HG03575 (cell line): ENCODE measurements at regions not wholly inside any gene's neighbourhood (a gene's known extent, or its start where the extent isn't known, plus 50 kb on each side); places are given as distances from the start of the nearest gene placed in this dataset.

Source experiments
- ATAC-seq: cut with Tn5 transposase; IDR thresholded peaks from one replicate; pipeline ENCODE4 v1.9.1; 2021; ENCODE audit not compliant: unreplicated experiment, insufficient number of reproducible peaks, low FRiP score; ENCODE audit errors: extremely low read depth

DNA sequence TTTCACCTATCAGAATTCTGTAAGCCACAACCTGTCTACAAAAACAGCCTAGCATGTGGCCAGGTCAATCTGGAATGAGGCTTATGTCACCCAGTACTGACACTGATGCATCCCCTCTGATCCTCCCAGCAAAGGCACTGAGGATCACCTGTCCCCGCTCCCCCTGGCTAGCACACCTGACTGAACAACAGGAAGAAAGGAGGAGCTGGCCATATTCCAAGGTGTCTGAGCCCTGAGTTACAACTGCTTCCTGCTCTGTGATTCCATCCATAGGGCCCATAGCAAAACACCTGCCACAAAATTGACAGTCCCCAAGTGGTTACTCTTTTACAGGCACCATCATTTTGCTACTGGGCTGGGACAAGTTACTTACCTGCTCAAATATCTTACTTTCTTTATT is 555.5 kb upstream of the CFAP20DC start:
- no peak for ATAC-seq

DNA sequence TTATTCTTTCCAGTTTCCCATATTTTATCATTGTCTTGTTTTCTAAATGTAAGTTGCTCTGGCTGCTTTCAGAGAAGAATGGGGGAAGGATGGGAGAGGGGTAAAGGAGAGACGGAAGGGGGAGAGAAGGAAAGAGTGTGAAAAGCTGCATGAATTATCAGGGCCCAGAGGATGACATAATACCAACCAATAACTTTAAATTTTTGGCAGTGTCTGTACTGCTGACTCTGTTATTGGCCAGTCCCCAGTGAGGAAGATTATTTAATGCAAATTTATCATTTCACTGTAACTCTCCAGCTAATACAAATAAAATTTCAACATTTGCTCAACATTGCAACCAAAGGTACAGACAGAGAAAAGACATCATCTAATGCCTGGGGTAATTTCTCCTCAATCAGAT is 551.7 kb upstream of the CFAP20DC start:
- ATAC-seq, result no peak

DNA sequence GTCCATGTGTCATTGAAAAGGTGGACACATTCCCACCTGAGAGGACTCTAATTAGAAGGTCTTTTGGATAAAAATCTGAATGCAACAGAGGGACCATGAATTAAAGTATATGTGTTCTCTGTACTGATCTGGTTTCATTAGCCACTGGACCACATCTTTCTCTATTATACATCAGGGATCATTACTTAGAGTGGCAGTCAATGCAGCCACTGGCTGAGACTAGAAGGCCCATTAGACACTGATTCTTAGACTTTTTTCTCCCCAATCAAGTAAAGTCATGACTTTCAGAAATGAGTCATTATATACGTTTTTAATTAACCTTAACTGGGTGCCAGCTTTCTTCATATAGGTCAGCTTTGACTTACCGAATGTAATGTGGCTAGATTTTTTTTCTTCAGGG is 550.8 kb upstream of the CFAP20DC start:
- ATAC-seq, result no peak

DNA sequence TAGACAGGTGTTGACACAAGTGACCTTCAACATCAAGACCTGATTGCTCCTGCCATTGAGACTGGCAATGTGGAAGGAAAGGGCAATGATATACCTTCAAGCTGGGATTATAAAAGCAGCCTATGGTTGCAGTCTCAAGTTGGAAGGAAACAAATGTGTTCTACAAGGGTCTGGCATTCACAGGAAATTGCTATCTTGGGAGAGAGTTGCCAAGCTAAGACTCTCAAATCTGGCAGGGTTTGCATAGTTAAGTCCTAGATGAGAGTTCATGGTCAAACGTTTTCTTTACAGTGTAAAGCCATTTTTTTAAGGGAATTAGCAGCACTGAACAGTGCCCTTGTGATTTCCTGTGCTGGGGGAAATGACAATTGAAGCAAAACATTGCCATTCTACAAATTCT is 546.9 kb upstream of the CFAP20DC start:
- no peak for ATAC-seq

DNA sequence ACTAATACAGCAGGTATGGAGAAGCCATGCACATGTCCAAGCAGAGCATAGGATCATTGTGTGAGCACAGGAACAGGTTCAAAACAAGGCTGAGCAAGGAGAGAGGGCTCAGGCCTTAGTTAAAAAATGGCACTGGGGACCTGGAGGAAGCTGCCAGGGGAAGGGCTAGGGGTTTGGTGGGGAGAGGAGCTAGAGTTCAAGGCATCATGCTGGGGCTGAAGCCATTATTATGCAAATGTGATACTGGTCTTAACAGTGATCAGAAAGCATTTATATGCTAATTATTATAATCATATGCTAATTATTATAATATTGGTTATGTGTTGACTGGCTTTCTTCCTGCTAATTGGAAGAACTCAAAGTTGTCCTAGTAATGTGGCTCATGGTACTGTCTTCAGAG is 546.0 kb upstream of the CFAP20DC start:
- no peak for ATAC-seq

DNA sequence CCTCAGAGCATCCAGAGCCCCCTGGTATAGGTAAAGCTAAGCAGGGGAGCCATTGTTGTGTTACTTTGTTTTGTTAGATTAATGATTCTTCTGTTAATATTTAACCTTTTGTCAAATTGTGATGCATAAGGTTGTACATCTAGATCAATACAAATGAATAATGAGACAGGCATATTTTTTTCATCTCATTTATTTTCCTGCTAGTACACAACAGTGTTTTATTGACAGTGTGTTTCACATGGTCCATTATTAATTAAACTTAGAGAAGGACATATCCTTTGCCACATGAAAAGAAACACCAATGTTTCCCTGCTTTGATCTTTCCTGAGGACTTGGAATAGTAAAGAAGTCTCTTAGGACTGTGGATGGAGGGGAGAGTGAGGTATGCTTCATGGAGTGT is 543.6 kb upstream of the CFAP20DC start:
- ATAC-seq, result no peak

DNA sequence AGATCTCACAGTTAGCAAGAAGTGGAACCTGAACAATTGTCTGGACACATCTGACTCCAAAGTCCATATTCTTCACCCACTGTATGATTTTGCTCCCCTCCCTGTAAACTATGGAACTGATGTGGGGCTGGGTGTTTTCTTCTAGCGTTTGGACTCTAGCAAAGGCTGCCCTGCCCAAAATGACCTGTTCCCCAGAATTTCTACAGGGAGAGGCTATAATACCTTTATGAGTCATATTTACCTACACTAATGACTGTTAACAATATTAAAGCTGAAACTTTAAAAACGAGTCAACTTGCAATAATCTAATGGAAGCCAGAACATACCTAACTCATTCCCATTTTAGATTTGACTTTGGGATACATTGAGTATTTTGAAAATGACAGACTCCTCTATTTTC is 531.2 kb upstream of the CFAP20DC start:
- ATAC-seq, result no peak

DNA sequence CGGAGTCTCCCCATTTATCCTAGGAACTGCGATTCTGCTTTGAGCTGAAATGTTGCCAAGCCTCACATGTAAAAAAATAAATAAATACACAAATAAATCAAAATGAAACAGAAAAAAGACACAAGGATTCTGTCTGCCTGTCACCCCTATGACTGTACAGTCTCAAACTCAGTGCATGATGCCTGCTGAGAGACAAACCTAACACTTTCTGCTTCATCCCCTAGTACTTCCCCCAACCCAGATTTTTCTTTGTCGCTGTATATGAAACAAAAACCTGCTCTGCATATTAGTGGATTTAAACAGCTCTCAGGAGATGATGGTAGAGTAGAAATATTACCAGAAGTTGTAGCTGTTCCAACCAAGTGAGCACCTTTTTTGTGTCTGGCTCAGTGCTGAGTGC is 530.7 kb upstream of the CFAP20DC start:
- no peak for ATAC-seq

DNA sequence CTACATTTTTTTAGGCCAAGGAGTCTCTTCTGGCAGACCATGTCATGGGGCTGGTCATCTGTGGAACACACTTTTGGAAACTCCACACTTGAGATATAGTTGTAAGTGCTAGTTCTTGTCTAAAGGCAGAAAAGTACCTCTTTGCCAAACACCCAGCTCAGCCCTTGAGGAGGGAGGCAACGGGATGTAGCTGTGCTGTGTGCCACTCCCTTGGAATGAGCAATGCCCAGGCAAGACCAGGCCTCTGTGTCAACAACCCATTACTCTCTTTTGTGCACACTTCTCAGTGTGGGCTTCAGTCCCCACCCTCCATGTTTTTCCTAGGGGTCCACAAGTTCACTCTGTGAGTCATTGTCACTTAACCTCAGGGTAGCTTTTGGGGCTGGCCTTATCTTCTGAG is 528.3 kb upstream of the CFAP20DC start:
- no peak for ATAC-seq

DNA sequence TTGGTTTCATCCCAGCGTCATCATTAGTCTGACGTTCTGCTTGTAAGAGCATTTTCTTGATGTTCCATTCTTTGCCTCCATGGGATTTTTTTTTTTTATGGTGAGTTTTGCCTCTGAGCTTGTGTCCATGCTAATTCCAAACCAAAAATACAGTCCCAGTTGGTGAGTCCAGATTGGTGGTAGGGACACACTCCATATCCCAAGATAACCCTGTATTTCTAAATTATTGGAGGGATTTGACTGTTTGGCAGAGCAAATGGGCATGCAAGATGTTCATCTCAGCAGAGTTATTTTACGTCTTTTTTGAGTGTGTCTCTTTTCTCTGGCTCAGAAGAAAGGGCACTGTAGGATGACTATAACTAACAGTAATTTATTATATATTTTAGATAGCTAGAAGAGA is 526.8 kb upstream of the CFAP20DC start:
- ATAC-seq, result no peak

DNA sequence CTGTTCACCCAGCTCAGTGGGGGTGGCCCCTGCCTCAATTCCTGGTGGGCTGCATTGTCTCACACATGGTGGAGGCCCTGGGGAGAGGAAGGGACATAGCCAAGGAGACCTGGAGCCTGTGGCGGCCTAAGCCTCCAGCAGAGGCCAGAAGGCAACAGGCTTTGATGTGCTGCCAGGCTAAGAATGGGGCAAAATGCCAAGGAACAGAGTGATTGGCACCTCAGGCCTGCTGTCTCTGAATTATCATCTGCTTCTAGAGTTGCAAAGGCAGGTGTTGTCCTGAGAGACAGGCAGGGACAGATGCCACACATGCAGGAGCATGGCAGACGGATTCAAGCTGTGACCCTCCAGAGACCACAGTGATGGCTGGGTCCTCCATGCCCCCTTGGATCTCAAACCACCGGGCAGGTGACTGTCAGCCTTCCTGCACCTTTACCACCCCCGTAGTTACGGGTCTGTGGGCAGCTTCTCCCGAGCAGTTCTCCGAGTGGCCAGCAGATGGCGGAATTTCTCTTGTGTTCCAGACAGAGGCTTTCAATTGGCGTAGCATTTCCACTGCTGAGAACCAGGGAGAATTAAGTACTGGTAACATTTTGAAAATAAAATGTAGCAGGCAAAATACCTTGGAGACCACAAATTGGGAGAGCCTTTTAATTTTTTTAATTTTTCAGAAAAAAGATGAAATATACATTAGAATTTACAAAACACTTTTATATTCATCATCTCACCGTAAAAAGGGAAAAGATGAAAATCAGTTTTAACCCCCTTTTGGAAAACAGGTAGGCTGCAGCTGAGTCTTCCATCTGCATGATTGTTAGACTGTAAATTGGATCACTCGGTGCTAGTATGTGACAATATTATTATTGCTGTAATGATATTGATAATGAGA is 525.5 kb upstream of the CFAP20DC start:
- peak; percentile 71 for ATAC-seq

DNA sequence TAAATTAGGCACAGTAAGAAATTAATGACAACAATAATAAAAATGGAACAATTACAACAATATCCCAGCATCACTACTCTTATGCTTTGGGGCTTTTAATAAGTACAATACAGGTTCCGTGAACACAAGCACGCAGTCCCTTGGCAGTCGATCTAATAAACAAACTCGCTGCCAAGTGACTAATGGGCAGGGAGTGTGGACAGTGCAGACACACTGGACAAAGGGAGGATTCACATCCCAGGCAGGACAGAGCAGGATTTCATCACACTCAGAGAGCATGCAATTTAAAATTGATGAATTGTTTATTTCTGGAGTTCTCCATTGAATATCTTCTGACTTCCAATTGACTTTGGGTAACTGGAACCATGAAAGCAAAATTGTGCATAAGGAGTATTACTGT is 524.1 kb upstream of the CFAP20DC start:
- no peak for ATAC-seq

DNA sequence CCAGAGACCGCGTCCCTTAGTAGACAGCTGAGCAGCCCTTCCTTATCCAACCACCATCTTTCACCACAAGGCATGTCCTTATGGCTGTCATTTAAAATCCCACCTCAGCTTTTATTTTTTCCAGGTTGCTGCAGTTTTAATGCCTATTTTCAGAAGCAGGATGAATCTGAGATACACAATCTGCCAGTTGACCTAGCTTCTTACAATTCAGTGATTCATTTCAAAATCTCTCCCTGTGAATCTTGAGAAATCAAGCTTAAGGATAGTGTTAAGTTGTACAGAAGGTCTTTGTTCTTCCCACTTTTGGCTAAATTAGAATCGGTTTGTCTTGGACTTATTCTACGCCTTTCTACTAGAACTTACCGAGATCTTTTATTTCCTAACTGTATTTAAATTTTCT is 522.3 kb upstream of the CFAP20DC start:
- no peak for ATAC-seq

DNA sequence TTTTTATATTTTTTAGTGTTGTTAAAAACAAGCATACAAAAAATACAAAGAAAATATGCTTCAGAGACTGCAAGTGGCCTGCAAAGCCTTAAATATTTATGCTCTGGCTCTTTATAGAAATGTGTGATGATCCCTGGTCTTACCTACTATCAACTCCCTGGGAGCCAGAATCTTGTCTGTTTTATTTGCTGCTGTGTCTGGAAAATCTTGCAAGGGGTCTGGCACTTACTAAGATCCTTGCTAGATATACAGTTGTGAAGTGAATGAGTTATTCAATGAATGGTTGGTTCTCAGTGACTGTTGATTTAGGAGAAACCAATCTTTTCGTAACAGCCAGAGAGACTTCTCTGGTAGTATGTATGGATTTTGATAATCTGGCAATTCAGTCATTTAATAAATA is 521.0 kb upstream of the CFAP20DC start:
- ATAC-seq, result no peak

DNA sequence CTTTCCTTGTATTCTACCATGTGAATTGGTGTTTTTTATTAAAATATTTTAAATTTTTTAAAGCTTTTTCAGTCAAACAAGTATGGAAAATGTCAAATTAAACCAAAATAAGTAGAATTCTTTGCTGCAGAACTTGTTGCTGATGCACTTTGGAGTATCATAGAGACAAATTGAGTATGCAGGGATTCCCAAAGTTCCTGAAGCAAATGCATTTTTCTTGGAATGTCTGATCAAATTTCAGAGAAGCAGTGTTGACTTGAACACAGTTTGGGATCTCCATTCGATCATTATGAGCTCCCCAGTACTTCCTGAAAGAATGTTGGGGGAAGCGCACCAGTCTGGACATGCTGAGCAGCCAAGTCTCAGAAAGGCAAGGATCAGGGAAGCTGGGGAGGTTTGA is 517.8 kb upstream of the CFAP20DC start:
- ATAC-seq, result no peak

DNA sequence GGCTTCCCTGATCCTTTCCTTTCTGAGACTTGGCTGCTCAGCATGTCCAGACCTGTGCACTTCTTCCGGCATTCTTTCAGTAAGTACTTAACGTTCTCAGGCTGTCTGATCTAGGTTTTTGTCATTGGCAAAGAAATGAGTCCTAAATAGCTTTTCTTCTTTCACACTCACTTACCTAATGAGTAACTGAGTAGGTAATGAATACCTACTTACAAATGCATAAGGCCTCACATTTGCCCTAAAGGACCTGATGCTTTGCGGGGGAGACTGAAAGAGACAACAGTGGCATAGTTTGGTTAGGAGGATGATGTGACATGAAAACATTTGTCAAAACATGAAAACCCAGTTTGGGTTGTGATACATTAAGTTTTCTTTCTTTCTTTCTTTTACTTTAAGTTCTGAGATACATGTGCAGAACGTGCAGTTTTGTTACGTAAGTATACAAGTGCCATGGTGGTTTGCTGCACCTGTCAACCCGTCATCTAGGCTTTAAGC is 516.7 kb upstream of the CFAP20DC start:
- ATAC-seq, result peak; percentile 92

DNA sequence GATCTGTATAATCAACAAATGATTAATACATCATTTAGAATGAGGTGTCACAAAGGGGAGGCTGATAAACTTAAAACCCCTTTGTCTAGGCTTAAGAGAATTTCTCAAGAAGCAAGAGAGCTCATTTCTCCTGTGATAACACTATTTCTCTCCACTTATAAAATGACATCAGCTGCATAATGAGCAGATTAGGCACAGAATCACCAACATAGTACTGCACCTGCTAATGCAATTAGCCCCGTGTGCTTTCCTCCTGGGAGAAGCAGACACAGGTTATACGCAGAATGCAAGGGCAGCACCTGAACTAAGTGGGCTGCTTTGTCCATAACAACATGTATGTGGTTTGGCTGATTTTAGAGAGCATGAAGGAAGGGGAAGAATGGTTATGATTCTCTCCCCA is 515.3 kb upstream of the CFAP20DC start:
- ATAC-seq, result no peak

DNA sequence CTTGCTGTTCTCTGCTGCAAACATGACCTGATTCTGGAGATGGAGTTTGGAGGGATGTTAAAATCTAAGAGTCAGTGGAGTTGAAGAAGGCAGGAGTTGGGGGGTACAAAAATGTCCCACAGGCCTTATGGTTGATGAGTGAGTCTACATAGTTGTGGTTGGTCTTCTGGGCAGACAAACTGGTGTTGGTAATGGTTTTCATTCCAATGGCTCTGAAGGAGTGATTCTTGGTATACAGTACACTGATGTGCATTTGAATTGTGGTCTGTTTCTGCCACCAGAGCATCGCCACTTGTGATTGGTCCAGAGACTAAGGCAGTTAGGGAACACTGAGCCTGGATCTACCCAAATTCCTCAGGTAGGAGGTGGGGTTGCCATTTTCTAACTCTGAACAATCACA is 514.1 kb upstream of the CFAP20DC start:
- no peak for ATAC-seq

DNA sequence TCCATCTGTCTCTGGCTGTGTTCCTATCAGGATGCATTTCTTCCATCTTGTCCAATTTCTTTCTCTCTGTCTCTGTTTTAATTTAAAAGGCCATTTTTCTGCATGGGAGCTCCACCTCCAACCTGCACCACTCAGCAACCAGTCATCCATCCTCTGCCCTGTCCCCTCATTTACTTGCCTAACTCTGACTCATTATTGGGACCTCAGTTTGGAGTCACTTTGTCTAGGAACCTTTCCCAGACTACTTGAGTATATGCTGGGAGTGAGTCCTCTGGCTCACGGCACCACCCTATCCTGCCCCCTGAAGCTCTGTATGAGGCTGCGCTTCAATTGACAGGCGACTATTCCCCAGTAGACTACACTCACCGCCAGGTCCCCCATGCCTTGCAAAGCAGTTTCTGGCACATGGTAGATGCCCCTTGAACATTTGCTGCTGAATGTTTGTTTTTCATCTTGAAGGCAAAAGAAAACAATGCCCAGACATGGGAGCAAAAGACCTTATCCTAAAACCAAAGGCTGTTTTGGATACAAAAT is 513.3 kb upstream of the CFAP20DC start:
- ATAC-seq, result no peak

DNA sequence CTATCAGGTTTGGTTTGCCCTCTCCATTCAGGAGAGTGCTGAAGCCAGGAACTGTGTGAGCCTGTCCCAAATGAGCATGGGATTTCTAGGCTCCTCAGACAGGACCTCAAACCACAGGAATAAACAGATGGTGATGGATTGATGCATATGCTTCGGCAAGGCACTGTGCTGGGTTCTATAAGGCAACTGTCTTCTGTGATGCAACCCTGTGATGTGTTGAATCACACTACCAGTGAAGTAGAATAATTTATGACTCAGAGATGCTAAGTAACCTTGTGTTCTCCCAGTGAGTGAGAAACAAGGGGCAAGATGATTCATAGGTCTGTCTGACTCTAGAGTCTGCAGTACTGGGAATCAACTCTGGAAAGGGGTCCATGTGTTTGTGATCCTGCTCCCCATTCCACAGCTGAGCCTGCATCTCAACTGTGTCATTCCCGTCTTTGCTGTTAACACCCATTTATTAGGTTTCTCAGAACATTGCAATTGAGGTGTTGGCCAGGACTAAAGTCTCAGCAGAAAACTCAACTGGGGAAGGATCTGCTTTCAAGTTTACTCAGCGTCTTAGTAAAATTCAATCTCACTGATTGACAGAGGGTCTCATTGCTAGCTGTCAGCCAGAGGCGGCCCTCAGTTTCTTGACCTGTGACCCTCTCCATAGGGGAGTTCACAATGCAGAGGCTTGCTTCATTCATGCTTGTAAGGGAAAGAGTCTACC is 510.1 kb upstream of the CFAP20DC start:
- no peak for ATAC-seq
